Upper lobe of right lung (tissue), 1 donor: ENCODE measurements at regions not wholly inside any gene's neighbourhood (a gene's known extent, or its start where the extent isn't known, plus 50 kb on each side); places are given as distances from the start of the nearest gene placed in this dataset.

Experiments used
- ATAC-seq: fragments of 200-7000 bp; cut with Tn5 transposase; one replicate; pipeline ENCODE4 v1.9.1; 2020; ENCODE audit warnings: mild to moderate bottlenecking, moderate library complexity
- DNase-seq: peaks from one replicate; pipeline ENCODE4 v3.0.0-alpha.2; 2020
- H3K27ac ChIP-seq: fragments of 200-600 bp; one replicate; pipeline ENCODE4 v1.8.0; 2022
- H3K27me3 ChIP-seq: fragments of 200-600 bp; one replicate; pipeline ENCODE4 v1.8.0; 2022; ENCODE audit warnings: mild to moderate bottlenecking
- H3K36me3 ChIP-seq: fragments of 200-600 bp; one replicate; pipeline ENCODE4 v1.8.0; 2022
- H3K4me1 ChIP-seq: fragments of 200-600 bp; one replicate; pipeline ENCODE4 v1.8.0; 2022
- H3K4me3 ChIP-seq: fragments of 200-600 bp; one replicate; pipeline ENCODE4 v1.8.0; 2022; ENCODE audit warnings: mild to moderate bottlenecking
- H3K9me3 ChIP-seq: fragments of 200-600 bp; one replicate; pipeline ENCODE4 v1.8.0; 2022
- CTCF ChIP-seq: fragments of 200-600 bp; IDR thresholded peaks from one replicate; pipeline ENCODE4 v1.8.0; 2022; ENCODE audit warnings: antibody characterized with exemption
- intact Hi-C: fragments of 100-400 bp; cut with DNase I; formaldehyde crosslinking; loops from one replicate; pipeline ENCODE4 v1.11.0; 2022
- donor health status: DM: no; HTN: yes; CAD: no; lungs with severe emphysema.

- intact Hi-C loops: no loop called here
Observed at GRCh38 chr10:63795094-63795860, 274.1 kb downstream of the REEP3 start.

GRCh38 chr10:63798599-63799498 lies 277.6 kb downstream of the REEP3 start:
- Histone ChIP-seq H3K36me3 (no peaks in the 10 kb centered on the region), H3K27me3 (no peaks in the 10 kb centered on the region), H3K9me3 (no peaks in the 10 kb centered on the region), H3K4me1 (peaks cover 3% of the 10 kb centered on the region), H3K4me3 (no peak overlapping the region), H3K27ac (peak overlapping the region; percentile 53)
- intact Hi-C loops: no loop called here
- no peak for DNase-seq
- no peak for TF ChIP-seq CTCF
- no peak for ATAC-seq

More at GRCh38 chr10:63795094-63795860, 274.1 kb downstream of the REEP3 start:
- TF ChIP-seq CTCF: no peak
- H3K4me1 ChIP-seq: peaks cover 3% of the 10 kb centered on the region
- no peak for DNase-seq
- H3K36me3 ChIP-seq: no peaks in the 10 kb centered on the region
- no peaks in the 10 kb centered on the region for H3K9me3 ChIP-seq
- ATAC-seq: no peak
- H3K27ac ChIP-seq: no peak overlapping the region
- no peak overlapping the region for H3K4me3 ChIP-seq
- no peaks in the 10 kb centered on the region for H3K27me3 ChIP-seq

- intact Hi-C loops: no loop called here
- ATAC-seq (no peak), DNase-seq (no peak)
- no peaks in the 10 kb centered on the region for H3K9me3 ChIP-seq
- no peak overlapping the region for H3K4me3 ChIP-seq
- no peaks in the 10 kb centered on the region for H3K36me3 ChIP-seq
- H3K27me3 ChIP-seq: no peaks in the 10 kb centered on the region
- peak overlapping the region; percentile 53 for H3K27ac ChIP-seq
- H3K4me1 ChIP-seq: peaks cover 3% of the 10 kb centered on the region
- TF ChIP-seq CTCF: no peak
Observed at GRCh38 chr10:63799521-63800300, 278.5 kb downstream of the REEP3 start.

GRCh38 chr10:63801166-63801565 lies 280.0 kb downstream of the REEP3 start:
- H3K27ac ChIP-seq: no peak overlapping the region
- no peak for TF ChIP-seq CTCF
- no peaks in the 10 kb centered on the region for H3K9me3 ChIP-seq
- intact Hi-C loops: no loop called here
- H3K27me3 ChIP-seq: no peaks in the 10 kb centered on the region
- no peak overlapping the region for H3K4me3 ChIP-seq
- no peaks in the 10 kb centered on the region for H3K36me3 ChIP-seq
- no peak for DNase-seq
- no peak for ATAC-seq
- peaks cover 3% of the 10 kb centered on the region for H3K4me1 ChIP-seq

GRCh38 chr10:63806330-63806729 lies 285.1 kb downstream of the REEP3 start:
- ATAC-seq: no peak
- Histone ChIP-seq H3K27ac (no peak overlapping the region), H3K27me3 (no peaks in the 10 kb centered on the region), H3K36me3 (no peaks in the 10 kb centered on the region), H3K4me1 (no peaks in the 10 kb centered on the region), H3K4me3 (no peak overlapping the region), H3K9me3 (no peaks in the 10 kb centered on the region)
- intact Hi-C loops: no loop called here
- DNase-seq: no peak
- no peak for TF ChIP-seq CTCF
